Parathyroid adenoma (tissue), 2 donors: ENCODE measurements at regions not wholly inside any gene's neighbourhood (a gene's known extent, or its start where the extent isn't known, plus 50 kb on each side); places are given as distances from the start of the nearest gene placed in this dataset.
A peak's percentile ranks its signal among the peaks of the same experiment; 100 is the strongest.

Experiments used
- H2AFZ ChIP-seq: fragments of 300-600 bp; sonication (generic); one replicate; pipeline ENCODE4 v1.7.0; 2017; ENCODE audit warnings: antibody characterized with exemption, mild to moderate bottlenecking
- H3K27ac ChIP-seq: fragments of 300-600 bp; sonication (generic); one replicate; pipeline ENCODE4 v1.7.0; 2017
- H3K27me3 ChIP-seq: fragments of 300-600 bp; sonication (generic); one replicate; pipeline ENCODE4 v1.7.0; 2017; ENCODE audit warnings: low read length; ENCODE audit not compliant: control insufficient read depth, insufficient read depth
- H3K36me3 ChIP-seq: fragments of 300-600 bp; sonication (generic); one replicate; pipeline ENCODE4 v1.7.0; 2017; ENCODE audit warnings: low read length; ENCODE audit not compliant: control insufficient read depth, insufficient read depth
- H3K4me1 ChIP-seq: fragments of 300-600 bp; sonication (generic); one replicate; pipeline ENCODE4 v1.7.0; 2017; ENCODE audit warnings: control low read depth
- H3K4me2 ChIP-seq: fragments of 300-600 bp; sonication (generic); one replicate; pipeline ENCODE4 v1.7.0; 2017; ENCODE audit warnings: low read length
- H3K4me3 ChIP-seq: fragments of 300-600 bp; sonication (generic); one replicate; pipeline ENCODE4 v1.7.0; 2017; ENCODE audit warnings: low read depth, low read length
- H3K79me2 ChIP-seq: fragments of 300-600 bp; sonication (generic); one replicate; pipeline ENCODE4 v1.7.0; 2017; ENCODE audit warnings: control low read depth
- H3K9ac ChIP-seq: fragments of 300-600 bp; sonication (generic); one replicate; pipeline ENCODE4 v1.7.0; 2017; ENCODE audit warnings: mild to moderate bottlenecking
- H3K9me3 ChIP-seq: fragments of 300-600 bp; sonication (generic); one replicate; pipeline ENCODE4 v1.7.0; 2017; ENCODE audit warnings: low read length; ENCODE audit not compliant: control insufficient read depth
- TF ChIP-seq, protein P1 (sequence below): fragments of 300-600 bp; sonication (generic); IDR thresholded peaks from one replicate; pipeline ENCODE4 v1.7.0; 2017; ENCODE audit warnings: antibody characterized with exemption, mild to moderate bottlenecking
- donor health status: primary hyperparathyroidism.

- Histone ChIP-seq H3K36me3 (no peaks in the 10 kb centered on the region), H3K9ac (no peak overlapping the region), H3K4me1 (no peaks in the 10 kb centered on the region), H3K4me3 (no peak overlapping the region), H3K4me2 (no peak overlapping the region), H2AFZ (no peak overlapping the region), H3K27ac (no peak overlapping the region), H3K9me3 (no peaks in the 10 kb centered on the region), H3K79me2 (no peaks in the 10 kb centered on the region), H3K27me3 (no peaks in the 10 kb centered on the region)
- TF ChIP-seq, protein P1, sequence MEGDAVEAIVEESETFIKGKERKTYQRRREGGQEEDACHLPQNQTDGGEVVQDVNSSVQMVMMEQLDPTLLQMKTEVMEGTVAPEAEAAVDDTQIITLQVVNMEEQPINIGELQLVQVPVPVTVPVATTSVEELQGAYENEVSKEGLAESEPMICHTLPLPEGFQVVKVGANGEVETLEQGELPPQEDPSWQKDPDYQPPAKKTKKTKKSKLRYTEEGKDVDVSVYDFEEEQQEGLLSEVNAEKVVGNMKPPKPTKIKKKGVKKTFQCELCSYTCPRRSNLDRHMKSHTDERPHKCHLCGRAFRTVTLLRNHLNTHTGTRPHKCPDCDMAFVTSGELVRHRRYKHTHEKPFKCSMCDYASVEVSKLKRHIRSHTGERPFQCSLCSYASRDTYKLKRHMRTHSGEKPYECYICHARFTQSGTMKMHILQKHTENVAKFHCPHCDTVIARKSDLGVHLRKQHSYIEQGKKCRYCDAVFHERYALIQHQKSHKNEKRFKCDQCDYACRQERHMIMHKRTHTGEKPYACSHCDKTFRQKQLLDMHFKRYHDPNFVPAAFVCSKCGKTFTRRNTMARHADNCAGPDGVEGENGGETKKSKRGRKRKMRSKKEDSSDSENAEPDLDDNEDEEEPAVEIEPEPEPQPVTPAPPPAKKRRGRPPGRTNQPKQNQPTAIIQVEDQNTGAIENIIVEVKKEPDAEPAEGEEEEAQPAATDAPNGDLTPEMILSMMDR: no peak
These were observed 562.6 kb upstream of the ARGLU1 start for GRCh38 chr13:107130566-107130965.

GRCh38 chr13:107124730-107125129 lies 556.8 kb upstream of the ARGLU1 start:
- Histone ChIP-seq H3K9ac (no peak overlapping the region), H3K27me3 (no peaks in the 10 kb centered on the region), H2AFZ (no peak overlapping the region), H3K9me3 (no peaks in the 10 kb centered on the region), H3K79me2 (no peaks in the 10 kb centered on the region), H3K4me2 (no peak overlapping the region), H3K36me3 (no peaks in the 10 kb centered on the region), H3K27ac (no peak overlapping the region), H3K4me3 (no peak overlapping the region), H3K4me1 (no peaks in the 10 kb centered on the region)
- TF ChIP-seq, protein P1: no peak

DNA sequence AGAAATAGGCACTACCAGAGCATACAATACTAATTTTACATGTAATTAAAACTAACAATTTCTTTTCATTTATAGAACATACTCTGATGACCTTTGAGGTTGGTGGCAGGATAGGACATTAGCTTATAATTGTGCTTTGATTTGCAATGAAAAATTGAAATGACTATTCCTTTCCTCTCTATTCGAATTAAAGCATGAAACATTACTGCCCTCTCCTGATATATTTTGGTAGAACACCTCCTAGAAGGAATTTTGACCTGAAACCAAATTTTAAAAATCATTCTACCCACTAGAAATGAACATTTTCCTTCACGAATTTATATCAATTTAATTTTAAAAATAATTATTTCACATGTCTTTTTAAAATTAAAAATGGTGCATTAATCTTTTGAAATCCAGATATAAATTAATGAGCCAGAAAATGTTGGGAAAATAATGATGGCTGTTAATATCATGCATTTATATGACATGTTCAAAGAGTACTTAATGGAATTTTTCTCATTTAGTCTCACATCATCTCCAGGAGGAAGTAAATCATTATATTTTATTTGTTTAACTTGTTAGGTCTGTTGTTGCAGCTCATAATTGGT lies 556.3 kb upstream of the ARGLU1 start:
- H3K4me1 ChIP-seq: no peaks in the 10 kb centered on the region
- no peaks in the 10 kb centered on the region for H3K9me3 ChIP-seq
- no peaks in the 10 kb centered on the region for H3K36me3 ChIP-seq
- H3K79me2 ChIP-seq: no peaks in the 10 kb centered on the region
- no peak overlapping the region for H2AFZ ChIP-seq
- no peak overlapping the region for H3K9ac ChIP-seq
- no peaks in the 10 kb centered on the region for H3K27me3 ChIP-seq
- no peak overlapping the region for H3K4me2 ChIP-seq
- no peak overlapping the region for H3K27ac ChIP-seq
- H3K4me3 ChIP-seq: no peak overlapping the region
- TF ChIP-seq, protein P1: peak; percentile 33

- no peaks in the 10 kb centered on the region for H3K4me1 ChIP-seq
- TF ChIP-seq, protein P1: no peak
- H3K27me3 ChIP-seq: no peaks in the 10 kb centered on the region
- no peaks in the 10 kb centered on the region for H3K79me2 ChIP-seq
- no peak overlapping the region for H3K27ac ChIP-seq
- H3K4me2 ChIP-seq: no peak overlapping the region
- H2AFZ ChIP-seq: no peak overlapping the region
- H3K4me3 ChIP-seq: no peak overlapping the region
- no peak overlapping the region for H3K9ac ChIP-seq
- H3K9me3 ChIP-seq: no peaks in the 10 kb centered on the region
- no peaks in the 10 kb centered on the region for H3K36me3 ChIP-seq
These were observed 553.9 kb upstream of the ARGLU1 start for GRCh38 chr13:107121793-107122192.
